Ovary (tissue), 7 donors: ENCODE measurements at regions not wholly inside any gene's neighbourhood (a gene's known extent, or its start where the extent isn't known, plus 50 kb on each side); places are given as distances from the start of the nearest gene placed in this dataset.
A peak's percentile ranks its signal among the peaks of the same experiment; 100 is the strongest.

Experiments used
- DNase-seq, 5 donors: peaks; one replicate each; pipeline ENCODE4 v3.0.0-alpha.2; 2019 to 2020
- H3K27ac ChIP-seq, 2 donors: fragments of 200-600 bp; one replicate each; pipeline versions ENCODE4 v1.5.1 to v1.8.0; 2019 to 2022
- H3K27me3 ChIP-seq: fragments of 200-600 bp; one replicate; pipeline ENCODE4 v1.8.0; 2022
- H3K36me3 ChIP-seq: fragments of 200-600 bp; sonication (generic); one replicate; pipeline ENCODE4 v1.5.1; 2019
- H3K4me1 ChIP-seq: one replicate; pipeline ENCODE4 v1.8.1; 2013; ENCODE audit warnings: mild to moderate bottlenecking, moderate library complexity; ENCODE audit not compliant: insufficient read depth
- H3K4me3 ChIP-seq: fragments of 200-600 bp; sonication (generic); one replicate; pipeline ENCODE4 v1.5.1; 2017
- H3K9me3 ChIP-seq, 2 donors: fragments of 200-600 bp in 1 of 2; sonication (generic) in 1 of 2; one replicate each; pipeline versions ENCODE4 v1.5.1 to v1.8.1; 2013 to 2019; ENCODE audit warnings: mild to moderate bottlenecking in 1 of 2, moderate library complexity in 1 of 2
- CTCF ChIP-seq, 3 donors: fragments of 450-650 bp in 2 of 3; fragments of 200-600 bp in 1 of 3; IDR thresholded peaks; one replicate each; pipeline versions ENCODE4 v1.5.1 to v1.8.0; 2016 to 2022; ENCODE audit warnings: antibody characterized with exemption in 3 of 3, mild to moderate bottlenecking in 1 of 3
- EP300 ChIP-seq: sonication (generic); formaldehyde crosslinking; IDR thresholded peaks from one replicate; pipeline ENCODE4 v1.6.1; 2017; ENCODE audit warnings: antibody characterized with exemption
- POLR2A ChIP-seq: fragments of 450-650 bp; IDR thresholded peaks from one replicate; pipeline ENCODE4 v1.6.1; 2017; ENCODE audit warnings: antibody characterized with exemption, mild to moderate bottlenecking, moderate library complexity
- WGBS, 3 donors: extraction: QIAGEN DNeasy Blood & Tissue Kit in 1 of 3; methylation state at CpG; one replicate each; pipeline versions ENCODE4 v1.1.5 to v1.1.7; 2013 to 2017; 5-methylcytosine and 5-hydroxymethylcytosine counted together
- intact Hi-C, 4 donors: fragments of 100-400 bp; cut with DNase I; formaldehyde crosslinking; loops; one replicate each; pipeline versions ENCODE4 v1.11.0 to v1.15.1; 2022 to 2023
- donor health status: DM: no; HTN: no; CAD: no; lungs with moderate emphysema.
- donor health status: DM: no; HTN: no; CAD: no.
- donor health status: Bipolar disorder and iron deficiency.
- donor health status: DM: no; HTN: no; CAD: no.
- donor health status: DM: yes; HTN: yes; CAD: no.

GRCh38 chr7:91327346-91327745 is 63.1 kb downstream of the FZD1 start:
- peaks cover 5% of the 10 kb centered on the region for H3K4me1 ChIP-seq
- DNase-seq = no peak
- intact Hi-C loops = no loop called here
- H3K27me3 ChIP-seq = no peaks in the 10 kb centered on the region
- H3K4me3 ChIP-seq = no peak overlapping the region
- no peak for TF ChIP-seq CTCF (IDR thresholded peaks at IDR 0.05)
- TF ChIP-seq EP300 = no peak
- TF ChIP-seq POLR2A = no peak
- H3K36me3 ChIP-seq = no peaks in the 10 kb centered on the region
- WGBS, 3 donors = 92 to 98% (median 97%) methylated on average over 2 of the region's 2 CpGs
- H3K27ac ChIP-seq = no peak overlapping the region
- no peaks in the 10 kb centered on the region for H3K9me3 ChIP-seq

DNA sequence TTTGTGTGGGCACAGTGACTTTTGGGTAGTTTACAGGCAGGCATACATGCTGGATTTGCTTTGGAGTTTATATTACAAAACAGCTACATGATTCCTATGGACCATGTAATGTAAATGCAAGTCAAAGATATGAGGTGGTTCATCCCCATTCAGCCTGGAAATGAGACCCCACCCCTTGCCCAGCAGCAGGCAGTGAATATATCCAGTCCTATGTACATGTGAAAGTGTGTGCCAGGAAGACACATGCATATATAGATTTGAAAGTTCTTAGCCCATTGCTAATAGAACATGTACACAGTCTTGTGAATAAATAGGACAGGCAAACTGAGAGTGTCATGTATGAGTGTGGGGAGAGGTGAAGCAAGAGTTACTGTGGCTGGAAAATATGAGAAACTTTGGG is 65.3 kb downstream of the FZD1 start:
- DNase-seq = no peak
- intact Hi-C loops = no loop called here
- Histone ChIP-seq H3K27ac (no peak overlapping the region), H3K36me3 (no peaks in the 10 kb centered on the region), H3K4me1 (peaks cover 5% of the 10 kb centered on the region), H3K9me3 (no peaks in the 10 kb centered on the region), H3K27me3 (no peaks in the 10 kb centered on the region), H3K4me3 (no peak overlapping the region)
- TF ChIP-seq EP300 (no peak), POLR2A (no peak), CTCF (IDR thresholded peaks at IDR 0.05) (no peak)

GRCh38 chr7:91330191-91330808 is 66.1 kb downstream of the FZD1 start:
- no peaks in the 10 kb centered on the region for H3K9me3 ChIP-seq
- no peaks in the 10 kb centered on the region for H3K36me3 ChIP-seq
- no peak overlapping the region for H3K27ac ChIP-seq
- H3K27me3 ChIP-seq = no peaks in the 10 kb centered on the region
- 5 to 9% (median 6%) methylated on average over 2 of the region's 2 CpGs for WGBS, 3 donors
- TF ChIP-seq CTCF (IDR thresholded peaks at IDR 0.05) (no peak), EP300 (no peak), POLR2A (no peak)
- DNase-seq = no peak
- intact Hi-C loops = no loop called here
- no peak overlapping the region for H3K4me3 ChIP-seq
- peaks cover 5% of the 10 kb centered on the region for H3K4me1 ChIP-seq

DNA sequence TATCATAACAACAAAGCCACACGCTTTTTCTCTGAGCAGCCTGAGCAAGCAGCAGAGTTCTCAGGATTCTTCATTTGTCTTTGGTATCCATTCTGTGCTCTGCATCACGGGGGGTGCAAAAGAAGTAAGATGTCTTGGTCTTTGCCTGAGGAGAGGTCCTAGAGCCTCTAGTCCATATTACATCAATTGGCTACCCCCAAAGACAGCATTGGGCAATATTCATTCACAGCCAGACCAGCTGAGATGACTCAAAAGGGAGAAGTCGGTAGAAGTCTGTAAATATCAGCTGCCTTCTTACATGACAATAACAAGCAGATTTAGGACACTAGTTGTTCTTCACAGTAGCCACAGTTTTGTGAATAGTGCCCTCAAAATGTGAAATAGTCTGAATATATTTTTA is 66.6 kb downstream of the FZD1 start:
- Histone ChIP-seq H3K27me3 (no peaks in the 10 kb centered on the region), H3K9me3 (no peaks in the 10 kb centered on the region), H3K4me3 (no peak overlapping the region), H3K27ac (no peak overlapping the region), H3K36me3 (no peaks in the 10 kb centered on the region), H3K4me1 (peaks cover 5% of the 10 kb centered on the region)
- WGBS, 3 donors = 8 to 16% (median 13%) methylated on average over 3 of the region's 3 CpGs
- peak in 1 of 5 donors; percentile 25 for DNase-seq
- intact Hi-C loops = no loop called here
- TF ChIP-seq CTCF (IDR thresholded peaks at IDR 0.05) (no peak), EP300 (no peak), POLR2A (no peak)
